GM23248 (cell line): ENCODE measurements at regions not wholly inside any gene's neighbourhood (a gene's known extent, or its start where the extent isn't known, plus 50 kb on each side); places are given as distances from the start of the nearest gene placed in this dataset.

Experiments
- DNase-seq: peaks from one replicate; pipeline ENCODE4 v3.0.0-alpha.2; 2015
- H2AFZ ChIP-seq: fragments of 200-600 bp; sonication (generic); 2 replicates; pipeline ENCODE4 v1.6.1; 2016; ENCODE audit warnings: antibody characterized with exemption
- H3F3A ChIP-seq: fragments of 200-600 bp; sonication (generic); 2 replicates; pipeline ENCODE4 v1.6.1; 2016; ENCODE audit warnings: mild to moderate bottlenecking, antibody characterized with exemption, mixed run types; ENCODE audit not compliant: insufficient read depth
- H3K27ac ChIP-seq: fragments of 200-600 bp; sonication (generic); 2 replicates; pipeline ENCODE4 v1.5.1; 2016; ENCODE audit warnings: mild to moderate bottlenecking
- H3K27me3 ChIP-seq: fragments of 200-600 bp; sonication (generic); replicated peaks from 2 replicates; pipeline ENCODE4 v1.6.1; 2016; ENCODE audit warnings: mild to moderate bottlenecking; ENCODE audit not compliant: insufficient read depth
- H3K36me3 ChIP-seq: fragments of 200-600 bp; sonication (generic); 2 replicates; pipeline ENCODE4 v1.6.1; 2016; ENCODE audit warnings: low read depth, mild to moderate bottlenecking
- H3K4me1 ChIP-seq: fragments of 200-600 bp; sonication (generic); 2 replicates; pipeline ENCODE4 v1.6.1; 2016; ENCODE audit warnings: mild to moderate bottlenecking; ENCODE audit not compliant: insufficient read depth
- H3K4me2 ChIP-seq: fragments of 200-600 bp; sonication (generic); one replicate; pipeline ENCODE4 v1.6.1; 2016; ENCODE audit warnings: mild to moderate bottlenecking; ENCODE audit not compliant: unreplicated experiment
- H3K4me3 ChIP-seq: fragments of 200-600 bp; sonication (generic); 2 replicates; pipeline ENCODE4 v1.5.1; 2016; ENCODE audit warnings: mild to moderate bottlenecking
- H3K79me2 ChIP-seq: fragments of 200-600 bp; sonication (generic); 2 replicates; pipeline ENCODE4 v1.6.1; 2016; ENCODE audit warnings: mild to moderate bottlenecking; ENCODE audit not compliant: insufficient read depth
- H3K9ac ChIP-seq: fragments of 200-600 bp; sonication (generic); 2 replicates; pipeline ENCODE4 v1.6.1; 2016; ENCODE audit warnings: mild to moderate bottlenecking
- H3K9me2 ChIP-seq: fragments of 200-600 bp; sonication (generic); 2 replicates; pipeline ENCODE4 v1.6.1; 2016; ENCODE audit warnings: mixed run types, mild to moderate bottlenecking, moderate library complexity; ENCODE audit not compliant: insufficient read depth
- H3K9me3 ChIP-seq: fragments of 200-600 bp; sonication (generic); one replicate; pipeline ENCODE4 v1.6.1; 2017; ENCODE audit warnings: low read depth
- H4K20me1 ChIP-seq: fragments of 200-600 bp; sonication (generic); 2 replicates; pipeline ENCODE4 v1.6.0; 2016; ENCODE audit not compliant: insufficient read depth
- EZH2 ChIP-seq: fragments of 200-600 bp; sonication (generic); IDR thresholded peaks from 2 replicates; pipeline ENCODE4 v1.6.1; 2018; ENCODE audit warnings: antibody characterized with exemption, mild to moderate bottlenecking; ENCODE audit not compliant: insufficient read depth, poor library complexity, severe bottlenecking
- EZH2phosphoT487 ChIP-seq: fragments of 200-600 bp; sonication (generic); IDR thresholded peaks from 2 replicates; pipeline ENCODE4 v1.6.1; 2018; ENCODE audit warnings: antibody characterized with exemption, moderate library complexity, mild to moderate bottlenecking, low read depth; ENCODE audit not compliant: insufficient read depth
- WGBS, 2 experiments: methylation state at CpG; one replicate each; pipeline ENCODE4 v1.1.6; 2015 to 2017; ENCODE audit warnings: low lambda C conversion rate in 2 of 2, low coverage in 1 of 2; ENCODE audit errors: missing lambda C conversion rate in 2 of 2; 5-methylcytosine and 5-hydroxymethylcytosine counted together
- in situ Hi-C: fragments of 300-500 bp; cut with MboI; formaldehyde crosslinking; loops from 2 replicates; pipeline ENCODE4 v1.15.0; 2020

DNA sequence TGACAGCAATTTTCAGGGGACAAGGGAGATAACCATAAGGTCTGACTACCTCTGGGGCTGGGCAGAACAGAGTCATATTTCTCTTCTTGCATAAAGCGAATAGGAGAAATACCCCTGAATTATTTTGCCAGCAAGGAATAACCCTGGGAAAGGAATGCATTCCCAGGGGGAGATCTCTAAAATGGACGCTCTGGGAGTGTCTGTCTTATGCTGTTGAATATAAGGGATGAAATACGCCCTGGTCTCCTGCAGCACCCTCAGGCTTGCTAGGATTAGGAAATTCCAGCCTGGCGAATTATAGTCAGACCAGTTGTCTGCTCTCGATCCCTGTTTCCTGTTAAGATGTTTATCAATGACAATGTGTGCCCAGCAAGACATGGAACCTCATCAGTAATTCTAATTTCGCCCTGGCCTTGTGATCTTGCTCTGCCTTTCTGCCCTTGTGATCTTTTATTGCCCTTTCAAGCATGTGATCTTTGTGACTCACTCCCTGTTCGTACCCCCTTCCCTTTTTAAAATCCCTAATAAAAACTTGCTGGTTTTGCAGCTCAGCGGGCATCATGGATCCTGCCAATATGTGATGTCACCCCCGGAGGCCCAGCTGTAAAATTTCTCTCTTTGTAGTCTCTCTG lies 221.6 kb upstream of the HS3ST5 start:
- H3K9me2 ChIP-seq: no peaks in the 10 kb centered on the region
- no peaks in the 10 kb centered on the region for H3F3A ChIP-seq
- no peak for TF ChIP-seq EZH2phosphoT487
- TF ChIP-seq EZH2: no peak
- no peak overlapping the region for H3K4me2 ChIP-seq
- no peak overlapping the region for H3K4me3 ChIP-seq
- no peaks in the 10 kb centered on the region for H3K36me3 ChIP-seq
- in situ Hi-C loops: no loop called here
- no peak overlapping the region for H3K27ac ChIP-seq
- no peaks in the 10 kb centered on the region for H3K9me3 ChIP-seq
- no peak overlapping the region for H2AFZ ChIP-seq
- no peaks in the 10 kb centered on the region for H3K79me2 ChIP-seq
- H4K20me1 ChIP-seq: no peaks in the 10 kb centered on the region
- DNase-seq: no peak
- H3K27me3 ChIP-seq: no peaks in the 10 kb centered on the region
- H3K4me1 ChIP-seq: no peaks in the 10 kb centered on the region
- 9 to 13% methylated on average over 9 of the region's 9 CpGs for WGBS, 2 experiments
- no peak overlapping the region for H3K9ac ChIP-seq

DNA sequence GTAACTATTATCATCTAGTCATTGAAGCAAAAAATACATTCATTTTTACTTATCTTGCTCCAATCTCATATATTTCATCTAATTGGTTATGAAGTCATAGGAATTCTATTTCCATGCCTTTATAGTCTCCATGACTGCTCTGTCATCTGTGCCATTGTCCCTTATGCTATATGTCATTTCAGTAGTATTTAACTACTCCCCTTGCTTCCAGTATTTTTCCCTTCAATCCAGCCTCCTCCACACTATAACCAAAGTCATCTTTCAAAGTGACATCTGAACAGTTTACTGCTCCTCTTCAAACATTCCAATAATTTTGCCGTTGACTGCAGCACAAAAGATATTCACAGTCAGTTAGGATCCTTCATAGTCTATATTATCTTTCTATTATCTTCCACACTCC lies 216.6 kb upstream of the HS3ST5 start:
- Histone ChIP-seq H3K27ac (no peak overlapping the region), H3K4me3 (no peak overlapping the region), H2AFZ (no peak overlapping the region), H3K9me3 (no peaks in the 10 kb centered on the region), H3F3A (no peaks in the 10 kb centered on the region), H4K20me1 (no peaks in the 10 kb centered on the region), H3K27me3 (no peaks in the 10 kb centered on the region), H3K36me3 (no peaks in the 10 kb centered on the region), H3K9ac (no peak overlapping the region), H3K9me2 (no peaks in the 10 kb centered on the region), H3K79me2 (no peaks in the 10 kb centered on the region), H3K4me1 (no peaks in the 10 kb centered on the region), H3K4me2 (no peak overlapping the region)
- DNase-seq: no peak
- in situ Hi-C loops: no loop called here
- TF ChIP-seq EZH2phosphoT487: no peak
- no peak for TF ChIP-seq EZH2
- WGBS, 2 experiments: 0 to 19% methylated on average over 1 of the region's 1 CpG

DNA sequence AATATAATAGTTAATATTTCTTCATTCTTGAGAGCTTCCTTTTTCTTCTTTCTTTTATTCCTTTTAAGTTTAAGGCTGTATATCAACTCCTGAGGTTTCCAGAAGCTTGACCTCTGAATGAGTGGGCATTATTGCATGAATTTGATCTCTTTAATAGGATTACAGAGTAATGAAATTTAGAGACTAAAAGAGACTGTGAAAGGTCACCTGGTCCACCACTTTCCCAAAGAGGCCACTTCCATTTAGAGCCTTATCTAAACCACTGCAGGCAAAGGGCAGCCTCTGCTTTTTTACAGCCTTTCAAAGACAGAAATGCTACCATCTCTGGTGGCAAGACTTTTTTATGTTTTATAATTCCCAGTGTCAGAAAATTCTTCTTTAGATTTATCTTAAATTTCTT lies 215.3 kb upstream of the HS3ST5 start:
- no peaks in the 10 kb centered on the region for H3K4me1 ChIP-seq
- no peaks in the 10 kb centered on the region for H3F3A ChIP-seq
- no peaks in the 10 kb centered on the region for H4K20me1 ChIP-seq
- no peaks in the 10 kb centered on the region for H3K9me3 ChIP-seq
- H3K4me2 ChIP-seq: no peak overlapping the region
- TF ChIP-seq EZH2phosphoT487: no peak
- TF ChIP-seq EZH2: no peak
- H3K4me3 ChIP-seq: no peak overlapping the region
- no peaks in the 10 kb centered on the region for H3K9me2 ChIP-seq
- H3K27ac ChIP-seq: no peak overlapping the region
- no peaks in the 10 kb centered on the region for H3K27me3 ChIP-seq
- no peak overlapping the region for H2AFZ ChIP-seq
- DNase-seq: no peak
- no peaks in the 10 kb centered on the region for H3K79me2 ChIP-seq
- H3K36me3 ChIP-seq: no peaks in the 10 kb centered on the region
- in situ Hi-C loops: no loop called here
- no peak overlapping the region for H3K9ac ChIP-seq

DNA sequence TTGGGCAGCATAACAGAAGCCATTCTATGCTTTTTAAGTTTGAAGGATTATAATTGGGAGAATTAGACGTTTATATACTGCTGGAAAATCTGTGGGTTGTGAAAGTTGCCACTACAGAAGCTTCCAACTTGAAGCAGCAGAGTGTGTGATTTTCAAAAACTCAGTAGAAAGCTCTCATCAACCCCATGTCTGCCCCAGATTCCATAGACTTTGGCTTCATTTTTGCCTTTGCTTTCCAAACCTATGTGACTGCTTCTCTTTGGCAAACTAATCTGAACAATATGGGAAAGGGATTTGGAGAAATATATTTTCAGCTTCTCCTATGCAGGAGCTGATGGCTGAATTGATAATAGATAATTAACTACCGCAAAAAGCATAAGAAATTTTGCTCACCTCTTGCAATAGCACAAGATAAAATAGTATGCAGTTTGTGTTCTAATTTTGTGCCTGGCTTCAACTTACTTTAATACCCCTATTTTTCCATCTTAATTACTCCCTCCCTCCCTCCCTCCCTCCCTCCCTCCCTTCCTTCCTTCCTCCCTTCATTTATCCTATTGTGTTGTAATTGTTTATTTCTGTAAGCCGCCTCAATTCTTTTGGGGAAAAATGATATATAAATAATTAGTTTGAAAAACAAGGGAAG lies 214.1 kb upstream of the HS3ST5 start:
- in situ Hi-C loops: no loop called here
- Histone ChIP-seq H3K9me3 (no peaks in the 10 kb centered on the region), H3F3A (no peaks in the 10 kb centered on the region), H3K9me2 (no peaks in the 10 kb centered on the region), H4K20me1 (no peaks in the 10 kb centered on the region), H3K4me1 (no peaks in the 10 kb centered on the region), H3K79me2 (no peaks in the 10 kb centered on the region), H3K36me3 (no peaks in the 10 kb centered on the region), H2AFZ (no peak overlapping the region), H3K9ac (no peak overlapping the region), H3K4me2 (no peak overlapping the region), H3K27me3 (no peaks in the 10 kb centered on the region), H3K27ac (no peak overlapping the region), H3K4me3 (no peak overlapping the region)
- no peak for TF ChIP-seq EZH2phosphoT487
- no peak for TF ChIP-seq EZH2
- WGBS, 2 experiments: 36 to 38% methylated on average over 3 of the region's 3 CpGs
- DNase-seq: no peak

DNA sequence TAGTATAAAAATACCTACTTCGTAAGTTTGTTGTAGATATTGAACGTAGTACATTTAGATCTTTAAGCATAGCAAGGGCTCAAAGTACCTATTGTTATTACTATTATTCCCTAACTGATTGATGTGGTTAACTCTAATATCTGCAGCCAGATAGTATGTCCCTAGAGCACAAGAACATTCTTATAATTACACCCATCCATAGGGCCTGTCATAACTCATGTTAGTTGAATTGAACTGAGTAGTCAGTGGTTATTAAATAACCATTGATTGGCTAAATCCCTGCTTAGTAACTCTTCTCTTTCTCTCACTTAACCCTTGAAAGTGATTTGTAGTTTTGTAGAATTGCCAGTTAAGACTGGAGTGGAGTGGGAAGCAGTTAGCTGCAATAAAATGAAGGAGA lies 207.5 kb upstream of the HS3ST5 start:
- TF ChIP-seq EZH2phosphoT487 (no peak), EZH2 (no peak)
- H3K27me3 ChIP-seq: no peaks in the 10 kb centered on the region
- H3K4me2 ChIP-seq: no peak overlapping the region
- no peaks in the 10 kb centered on the region for H3F3A ChIP-seq
- no peaks in the 10 kb centered on the region for H3K36me3 ChIP-seq
- DNase-seq: no peak
- 0 out of 2 replicates have a peak, but pooled peaks cover 4% of the 10 kb centered on the region for H3K9me2 ChIP-seq
- H2AFZ ChIP-seq: no peak overlapping the region
- H3K79me2 ChIP-seq: no peaks in the 10 kb centered on the region
- 18 to 23% methylated on average over 2 of the region's 2 CpGs for WGBS, 2 experiments
- in situ Hi-C loops: no loop called here
- H3K27ac ChIP-seq: no peak overlapping the region
- H3K4me1 ChIP-seq: no peaks in the 10 kb centered on the region
- H3K9ac ChIP-seq: no peak overlapping the region
- no peaks in the 10 kb centered on the region for H4K20me1 ChIP-seq
- H3K4me3 ChIP-seq: no peak overlapping the region
- no peaks in the 10 kb centered on the region for H3K9me3 ChIP-seq
